HG03175 (cell line): ENCODE measurements at regions not wholly inside any gene's neighbourhood (a gene's known extent, or its start where the extent isn't known, plus 50 kb on each side); places are given as distances from the start of the nearest gene placed in this dataset.

ENCODE experiments used
- ATAC-seq: cut with Tn5 transposase; IDR thresholded peaks from one replicate; pipeline ENCODE4 v1.9.1; 2021; ENCODE audit warnings: mild to moderate bottlenecking, moderate library complexity; ENCODE audit not compliant: unreplicated experiment

DNA sequence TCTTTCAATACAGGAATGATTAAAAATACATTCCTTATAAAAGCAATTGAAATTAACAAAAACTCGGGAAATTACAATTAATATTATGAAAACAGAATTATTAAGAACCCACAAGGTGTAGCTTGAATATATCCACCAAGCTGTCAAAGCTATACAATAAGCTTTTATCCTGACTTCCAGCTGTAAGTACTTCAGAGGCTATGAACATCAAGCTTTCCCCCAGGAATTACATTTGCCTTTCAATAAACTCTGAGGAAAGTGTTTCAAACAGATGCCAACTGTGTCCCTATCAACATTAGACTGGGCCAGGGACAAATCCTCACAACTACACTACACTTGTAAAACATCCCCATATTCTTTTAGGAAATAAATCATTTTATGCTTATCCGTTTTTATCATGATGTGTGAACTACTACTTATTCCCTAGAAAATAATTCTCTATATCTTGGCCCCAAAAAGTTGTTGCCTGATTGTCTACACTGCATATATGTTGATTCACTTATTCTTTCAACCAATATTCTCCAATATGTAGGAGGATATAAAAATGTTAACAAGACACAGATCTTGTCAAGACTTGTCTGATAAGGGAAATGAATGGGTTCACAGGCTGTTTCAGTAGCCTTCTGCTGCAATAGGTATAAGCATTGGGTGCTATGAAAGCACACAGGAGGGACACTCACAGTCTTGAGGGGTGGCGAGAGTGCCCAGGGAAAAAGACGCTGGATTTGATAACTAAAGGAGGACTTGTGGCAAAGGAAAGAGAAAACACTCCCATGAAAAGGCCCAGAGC is 494.1 kb downstream of the CENPC start:
- no peak for ATAC-seq

GRCh38 chr4:67049446-67049845 is 495.9 kb downstream of the CENPC start:
- no peak for ATAC-seq

GRCh38 chr4:67048530-67048929 is 496.8 kb downstream of the CENPC start:
- no peak for ATAC-seq

DNA sequence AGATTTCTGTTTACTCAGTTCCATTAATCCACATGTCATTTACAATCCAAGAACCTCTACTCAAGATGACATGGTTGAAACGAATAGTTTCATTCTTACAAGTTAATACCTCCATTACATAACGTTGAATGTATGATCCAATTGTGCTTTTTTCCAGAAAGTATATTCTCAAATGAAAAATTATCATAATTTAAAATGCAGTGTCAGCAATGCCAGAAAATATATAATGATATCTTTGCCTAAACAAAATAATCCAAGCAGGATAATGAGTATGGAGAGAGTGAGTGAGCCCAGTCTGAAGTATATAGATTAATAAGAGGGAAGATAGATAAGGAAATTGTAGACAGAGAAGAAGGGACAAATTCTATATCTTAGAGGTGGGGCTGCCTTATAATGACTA is 505.0 kb downstream of the CENPC start:
- ATAC-seq = no peak

GRCh38 chr4:67038228-67038566 is 507.1 kb downstream of the CENPC start:
- ATAC-seq = no peak

DNA sequence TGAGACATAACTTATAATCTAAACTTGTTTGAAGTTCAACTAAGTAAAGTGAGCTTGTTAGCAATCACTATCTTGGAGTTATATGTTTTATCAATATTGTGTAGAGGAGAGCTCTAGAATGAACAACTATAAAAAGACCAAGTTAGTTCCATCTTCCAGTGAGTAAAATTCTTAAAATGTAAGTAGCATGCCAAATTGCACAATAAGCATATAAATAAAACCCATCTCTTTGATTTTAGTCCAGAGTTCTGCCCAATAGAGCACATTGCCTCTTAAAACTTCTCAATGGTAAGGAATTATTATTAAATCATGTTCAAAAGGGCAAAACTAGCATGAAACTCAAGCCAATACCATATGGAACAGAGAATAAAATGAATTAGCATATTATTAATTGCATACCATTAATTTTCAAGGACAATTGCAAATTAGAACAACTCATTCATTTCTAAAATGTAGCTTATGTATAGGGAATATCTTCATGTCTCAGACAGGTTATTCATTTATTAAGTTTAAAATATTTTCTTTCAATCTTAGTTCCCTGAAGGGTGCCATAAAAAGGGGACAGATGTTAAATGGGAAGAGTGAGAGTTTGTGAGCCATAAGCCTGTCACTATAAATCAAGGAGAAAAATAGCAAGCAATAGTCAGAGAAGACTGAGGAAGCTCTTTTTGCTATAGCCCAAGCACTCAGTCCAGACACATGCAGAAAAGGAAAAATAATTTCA is 507.6 kb downstream of the CENPC start:
- no peak for ATAC-seq

- ATAC-seq = no peak
Measured at GRCh38 chr4:67036791-67037190, 508.5 kb downstream of the CENPC start.

GRCh38 chr4:67035986-67036385 is 509.3 kb downstream of the CENPC start:
- no peak for ATAC-seq

- ATAC-seq = no peak
Measured at GRCh38 chr4:67035501-67035900, 509.8 kb downstream of the CENPC start.

DNA sequence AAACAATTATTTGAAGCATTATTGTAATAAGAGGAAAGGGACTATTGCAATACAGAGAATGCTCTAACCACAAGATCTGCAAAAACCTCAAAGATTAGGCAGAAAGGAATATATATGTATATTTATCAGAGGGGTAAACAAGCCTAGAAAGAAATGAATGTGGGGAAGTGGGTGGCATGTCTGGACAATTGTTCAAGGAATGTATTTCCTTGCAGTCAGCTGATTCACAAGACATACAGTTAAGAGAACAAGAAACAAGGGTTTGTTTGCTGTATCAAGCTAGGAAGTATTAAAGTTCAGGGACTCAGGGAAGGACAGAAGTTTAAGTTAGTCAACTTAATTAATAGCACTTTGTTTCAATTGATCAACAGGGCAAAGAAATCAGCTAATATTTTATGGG is 514.7 kb downstream of the CENPC start:
- ATAC-seq = no peak

GRCh38 chr4:67020438-67020797 is 524.9 kb downstream of the CENPC start:
- no peak for ATAC-seq

GRCh38 chr4:67019686-67020437 is 525.4 kb downstream of the CENPC start:
- ATAC-seq = no peak

DNA sequence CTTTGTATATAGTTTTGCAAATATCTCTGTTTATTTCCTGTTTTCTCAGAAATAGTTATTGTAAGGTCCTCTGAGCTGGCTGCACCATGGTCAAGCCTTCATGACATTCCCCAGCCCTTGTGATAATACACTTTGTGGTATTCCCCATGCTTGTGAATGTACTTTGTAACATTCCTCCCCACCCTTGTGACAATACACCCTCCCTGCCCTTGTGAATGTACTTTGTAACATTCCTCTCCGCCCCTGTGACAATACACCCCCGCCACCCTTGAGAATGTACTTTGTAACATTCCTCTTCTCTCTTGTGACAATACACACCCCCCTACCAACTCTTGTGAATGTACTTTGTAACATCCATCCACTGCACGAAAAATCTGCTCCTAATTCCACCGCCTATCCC is 530.7 kb downstream of the CENPC start:
- ATAC-seq = no peak

DNA sequence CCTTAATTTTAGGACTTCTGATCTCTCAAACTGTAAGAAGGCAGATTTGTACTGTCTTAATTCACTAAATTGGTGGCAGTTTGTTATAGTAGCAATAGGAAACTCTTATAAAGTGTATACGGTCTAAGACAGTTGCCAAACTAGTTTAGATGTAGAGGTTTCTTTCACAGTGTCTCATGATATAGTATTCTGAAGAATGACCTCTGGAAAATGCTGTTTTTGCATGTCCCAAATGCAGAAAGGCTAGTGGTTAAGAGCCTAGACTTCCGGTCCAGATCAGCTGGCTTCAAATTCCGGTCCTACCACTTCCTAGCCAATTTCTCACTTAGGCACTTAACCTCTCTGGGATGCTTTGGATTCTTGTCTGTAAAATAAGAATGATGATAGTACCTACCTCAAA is 538.5 kb downstream of the CENPC start:
- no peak for ATAC-seq

DNA sequence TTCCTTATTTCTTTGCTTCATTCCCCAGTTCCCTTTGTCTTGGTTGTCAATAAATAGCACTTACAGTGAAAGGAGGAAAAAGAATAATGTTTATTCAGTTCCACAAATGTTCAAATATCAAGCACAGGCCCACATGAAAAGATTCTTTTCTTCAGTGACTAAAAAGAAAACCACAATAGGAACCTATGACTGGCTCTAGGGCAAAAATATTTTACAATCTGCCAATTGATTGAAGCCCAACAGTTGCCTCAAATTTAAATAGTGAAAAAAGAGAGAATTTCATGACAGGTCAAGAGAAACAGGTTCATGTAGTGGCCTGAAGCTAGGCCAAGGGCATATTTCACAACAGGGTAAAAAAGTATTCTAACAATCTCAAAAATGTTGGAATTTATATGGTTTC is 553.8 kb downstream of the CENPC start:
- no peak for ATAC-seq

DNA sequence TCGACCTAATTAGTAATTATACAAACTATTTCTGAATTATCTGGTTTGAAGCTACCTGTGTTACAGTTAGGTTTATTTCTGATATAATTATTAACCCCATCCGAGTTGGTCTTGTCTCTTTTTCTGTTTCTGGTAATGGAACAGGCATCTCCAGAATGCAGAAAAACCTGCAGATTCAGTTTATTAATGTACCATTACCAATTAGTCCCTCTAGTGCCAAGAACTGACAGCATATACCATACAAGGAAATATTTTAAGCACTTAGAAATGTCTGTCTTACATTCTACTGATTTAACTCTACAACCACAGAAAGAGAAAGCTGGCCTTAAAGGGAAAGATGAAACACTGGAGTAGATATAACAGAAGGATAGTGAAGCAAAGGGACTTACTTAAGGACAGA is 570.6 kb downstream of the CENPC start:
- ATAC-seq = no peak

- ATAC-seq = no peak
Measured at GRCh38 chr4:66972087-66972486, 573.2 kb downstream of the CENPC start.

DNA sequence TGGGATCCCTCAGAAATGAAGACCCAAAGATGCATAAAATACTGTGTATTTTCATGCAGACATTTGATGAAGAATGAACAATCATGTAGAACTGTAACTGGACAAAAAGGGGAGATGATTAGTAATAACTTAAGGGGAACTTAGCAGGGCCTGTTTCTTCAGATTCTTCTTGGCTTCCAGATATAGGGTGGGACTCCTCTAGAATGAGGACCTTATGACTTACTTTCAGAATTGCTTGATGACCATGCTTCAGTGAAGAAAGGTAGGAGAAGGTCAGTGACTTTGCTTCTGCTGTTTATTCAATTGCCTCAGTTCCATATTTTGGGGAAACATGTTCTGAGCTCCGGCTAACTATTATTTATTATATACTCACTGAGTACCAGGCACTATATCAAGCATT is 580.8 kb downstream of the CENPC start:
- no peak for ATAC-seq

DNA sequence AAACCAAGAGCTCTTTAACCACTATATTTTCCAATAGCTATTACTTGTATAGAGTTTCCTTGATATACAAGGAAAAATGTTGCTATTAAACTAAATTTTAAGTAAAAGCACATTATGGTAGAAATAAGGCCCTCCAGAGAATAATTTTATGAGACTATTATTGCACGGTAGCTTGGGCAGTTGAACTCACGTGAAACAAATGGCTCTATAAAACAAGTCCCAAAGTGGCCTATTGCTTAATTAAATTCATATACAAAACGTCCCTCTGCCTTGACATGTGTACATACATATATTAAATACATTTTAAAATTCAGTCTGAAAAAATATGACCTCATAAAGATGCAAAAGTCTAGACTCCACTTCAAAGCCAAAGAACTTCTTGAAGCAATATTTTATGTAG is 582.2 kb downstream of the CENPC start:
- no peak for ATAC-seq

DNA sequence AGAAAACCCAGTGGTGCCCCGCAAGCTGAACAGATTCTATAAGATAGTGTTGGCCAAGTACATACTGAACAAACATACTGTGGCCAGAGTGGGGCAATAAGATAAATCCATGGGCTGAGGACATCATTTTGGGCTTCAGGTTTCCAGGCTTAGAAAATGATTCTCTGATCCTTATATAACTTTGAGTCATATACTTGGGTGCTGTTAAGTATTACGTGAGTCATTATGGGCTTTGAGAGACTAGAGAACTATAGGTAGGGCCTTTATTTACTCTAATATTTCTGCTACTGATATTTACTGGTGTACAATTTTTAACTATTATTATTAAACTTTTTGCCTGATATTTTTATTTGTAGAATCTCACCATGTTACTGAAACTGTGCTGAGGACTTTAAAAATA is 586.1 kb downstream of the CENPC start:
- ATAC-seq = no peak

DNA sequence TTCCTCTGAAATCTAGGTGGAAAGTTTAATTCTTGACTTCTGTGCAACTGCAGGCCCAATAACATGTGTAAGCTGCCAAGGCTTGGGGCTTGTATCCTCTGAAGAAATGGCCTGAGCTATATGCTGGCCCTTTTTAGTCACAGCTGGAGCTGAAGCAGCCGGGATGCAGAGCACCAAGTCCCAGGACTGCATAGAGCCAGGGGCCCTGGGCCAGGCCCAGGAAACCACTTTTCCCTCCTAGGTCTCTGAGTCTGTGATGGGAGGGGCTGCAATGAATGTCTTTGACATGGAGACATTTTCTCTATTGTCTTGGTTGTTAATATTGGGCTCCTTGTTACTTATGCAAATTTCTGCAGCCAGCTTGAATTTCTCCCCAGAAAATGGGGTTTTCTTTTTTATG is 588.5 kb downstream of the CENPC start:
- no peak for ATAC-seq

GRCh38 chr4:66956426-66956825 is 588.9 kb downstream of the CENPC start:
- no peak for ATAC-seq
